Spleen (tissue), 11 donors: ENCODE measurements at regions not wholly inside any gene's neighbourhood (a gene's known extent, or its start where the extent isn't known, plus 50 kb on each side); places are given as distances from the start of the nearest gene placed in this dataset.

Experiments used
- DNase-seq: peaks from one replicate; pipeline ENCODE4 v3.0.0-alpha.2; 2020
- H3K27ac ChIP-seq, 8 donors: fragments of 200-600 bp; sonication (generic) in 7 of 8; 1 replicate in 4 of 8; 2 replicates in 4 of 8; pipeline versions ENCODE4 v1.5.0 to v1.8.0; 2016 to 2021; ENCODE audit warnings: inconsistent platforms in 4 of 8, mild to moderate bottlenecking in 4 of 8, moderate library complexity in 1 of 8
- H3K27me3 ChIP-seq, 7 donors: fragments of 200-600 bp; sonication (generic) in 6 of 7; replicated peaks in 1 of 7; 1 replicate in 4 of 7; 2 replicates in 3 of 7; pipeline versions ENCODE4 v1.5.0 to v1.8.0; 2016 to 2021; ENCODE audit warnings: inconsistent platforms in 3 of 7, mild to moderate bottlenecking in 1 of 7
- H3K36me3 ChIP-seq, 6 donors: fragments of 200-600 bp; sonication (generic) in 5 of 6; 1 replicate in 4 of 6; 2 replicates in 2 of 6; pipeline versions ENCODE4 v1.5.0 to v1.8.0; 2016 to 2021; ENCODE audit warnings: inconsistent platforms in 2 of 6
- H3K4me1 ChIP-seq, 6 donors: fragments of 200-600 bp; sonication (generic) in 5 of 6; 1 replicate in 3 of 6; 2 replicates in 3 of 6; pipeline versions ENCODE4 v1.5.0 to v1.8.0; 2016 to 2021; ENCODE audit warnings: inconsistent platforms in 3 of 6
- H3K4me3 ChIP-seq, 8 donors: fragments of 200-600 bp; sonication (generic) in 7 of 8; 1 replicate in 4 of 8; 2 replicates in 4 of 8; pipeline versions ENCODE4 v1.5.0 to v1.8.0; 2016 to 2021; ENCODE audit warnings: inconsistent platforms in 4 of 8, mild to moderate bottlenecking in 4 of 8, moderate library complexity in 2 of 8
- H3K9me3 ChIP-seq, 8 donors: fragments of 200-600 bp; sonication (generic) in 7 of 8; 1 replicate in 4 of 8; 2 replicates in 4 of 8; pipeline versions ENCODE4 v1.5.0 to v1.8.0; 2016 to 2021; ENCODE audit warnings: inconsistent platforms in 4 of 8
- CTCF ChIP-seq, 11 experiments: fragments of 200-600 bp in 7 of 11; fragments of 450-650 bp in 4 of 11; sonication (generic) in 4 of 11; IDR thresholded peaks in 8 of 11; conservative IDR thresholded peaks in 3 of 11; 1 replicate in 7 of 11; 2 replicates in 4 of 11; pipeline versions ENCODE4 v1.4.0 to v1.8.0; 2016 to 2021; ENCODE audit warnings: antibody characterized with exemption in 11 of 11, inconsistent platforms in 4 of 11, mild to moderate bottlenecking in 1 of 11
- POLR2A ChIP-seq, 3 donors: fragments of 450-650 bp; IDR thresholded peaks; one replicate each; pipeline ENCODE4 v1.5.1; 2017; ENCODE audit warnings: antibody characterized with exemption in 3 of 3, mild to moderate bottlenecking in 1 of 3
- POLR2AphosphoS5 ChIP-seq, 3 donors: sonication (generic); formaldehyde crosslinking; IDR thresholded peaks; one replicate each; pipeline ENCODE4 v1.5.1; 2017; ENCODE audit warnings: antibody characterized with exemption in 3 of 3
- WGBS, 5 donors: extraction: QIAGEN DNeasy Blood & Tissue Kit in 3 of 5; methylation state at CpG; one replicate each; pipeline versions ENCODE4 v1.1.5 to v1.1.7; 2013 to 2018; 5-methylcytosine and 5-hydroxymethylcytosine counted together
- intact Hi-C: fragments of 100-400 bp; cut with DNase I; formaldehyde crosslinking; loops from one replicate; pipeline ENCODE4 v1.15.0; 2023; ENCODE audit warnings: low total_unique reads
- donor health status: healthy with polysubstance abuse.
- donor health status: DM: no; HTN: no; CAD: no; lungs with moderate emphysema.
- donor health status: DM: no; HTN: no; CAD: no.
- donor health status: Bipolar disorder and iron deficiency.
- donor health status: healthy.
- donor health status: DM: no; HTN: no; CAD: no.
- donor health status: DM: yes; HTN: yes; CAD: no.

- DNase-seq: no peak
- H3K27ac ChIP-seq: no peak overlapping the region
- WGBS, 5 donors: 88 to 93% (median 91%) methylated on average over 3 of the region's 3 CpGs
- no peak overlapping the region for H3K4me3 ChIP-seq
- no peaks in the 10 kb centered on the region for H3K4me1 ChIP-seq
- no peak for TF ChIP-seq CTCF (IDR thresholded peaks at IDR 0.05 in 8 of 11, conservative IDR thresholded peaks at IDR 0.05 in 3 of 11)
- TF ChIP-seq POLR2A (IDR thresholded peaks at IDR 0.05): no peak
- TF ChIP-seq POLR2AphosphoS5 (IDR thresholded peaks at IDR 0.05): no peak
- intact Hi-C loops: no loop called here
- no peaks in the 10 kb centered on the region for H3K36me3 ChIP-seq
- no peaks in the 10 kb centered on the region for H3K9me3 ChIP-seq
- no peaks in the 10 kb centered on the region for H3K27me3 ChIP-seq
These were observed 135.7 kb downstream of the AASDH start for GRCh38 chr4:56251556-56251955.

- Histone ChIP-seq H3K27ac (no peak overlapping the region), H3K4me1 (no peaks in the 10 kb centered on the region), H3K36me3 (no peaks in the 10 kb centered on the region), H3K4me3 (no peak overlapping the region), H3K27me3 (no peaks in the 10 kb centered on the region), H3K9me3 (no peaks in the 10 kb centered on the region)
- WGBS, 5 donors: 85 to 90% (median 90%) methylated on average over 2 of the region's 2 CpGs
- DNase-seq: no peak
- intact Hi-C loops: no loop called here
- TF ChIP-seq POLR2A (IDR thresholded peaks at IDR 0.05) (no peak), POLR2AphosphoS5 (IDR thresholded peaks at IDR 0.05) (no peak)
These were observed 136.5 kb downstream of the AASDH start for GRCh38 chr4:56250776-56251175.

- 77 to 93% (median 82%) methylated on average over 7 of the region's 7 CpGs for WGBS, 5 donors
- no peak overlapping the region for H3K27ac ChIP-seq
- H3K27me3 ChIP-seq: no peaks in the 10 kb centered on the region
- H3K36me3 ChIP-seq: no peaks in the 10 kb centered on the region
- no peaks in the 10 kb centered on the region for H3K9me3 ChIP-seq
- intact Hi-C loops: no loop called here
- H3K4me1 ChIP-seq: no peaks in the 10 kb centered on the region
- H3K4me3 ChIP-seq: no peak overlapping the region
- TF ChIP-seq POLR2AphosphoS5 (IDR thresholded peaks at IDR 0.05): no peak
- no peak for TF ChIP-seq POLR2A (IDR thresholded peaks at IDR 0.05)
- TF ChIP-seq CTCF (IDR thresholded peaks at IDR 0.05 in 8 of 11, conservative IDR thresholded peaks at IDR 0.05 in 3 of 11): no peak
- DNase-seq: no peak
These were observed 139.6 kb downstream of the AASDH start for GRCh38 chr4:56247646-56248045.

- DNase-seq: no peak
- no peak for TF ChIP-seq CTCF (IDR thresholded peaks at IDR 0.05 in 8 of 11, conservative IDR thresholded peaks at IDR 0.05 in 3 of 11)
- TF ChIP-seq POLR2AphosphoS5 (IDR thresholded peaks at IDR 0.05): no peak
- no peak for TF ChIP-seq POLR2A (IDR thresholded peaks at IDR 0.05)
- Histone ChIP-seq H3K36me3 (no peaks in the 10 kb centered on the region), H3K4me3 (no peak overlapping the region), H3K9me3 (no peaks in the 10 kb centered on the region), H3K27me3 (no peaks in the 10 kb centered on the region), H3K27ac (no peak overlapping the region), H3K4me1 (no peaks in the 10 kb centered on the region)
- 84 to 91% (median 89%) methylated on average over 3 of the region's 3 CpGs for WGBS, 5 donors
- intact Hi-C loops: no loop called here
These were observed 141.1 kb downstream of the AASDH start for GRCh38 chr4:56246233-56246610.
